ENCODE measurements at regions not wholly inside any gene's neighbourhood (a gene's known extent, or its start where the extent isn't known, plus 50 kb on each side); places are given as distances from the start of the nearest gene placed in this dataset.

- TF ChIP-seq CTCF (IDR thresholded peaks at IDR 0.05; ENCODE audit: low read depth, low read length, missing control alignments), result no peak
- in situ Hi-C loops (cut with HindIII; ENCODE audit: low sequenced_read_pairs), result no loop called here
- H3K4me3 ChIP-seq (ENCODE audit: low read depth, low read length), result no peak overlapping the region
- DNase-seq (ENCODE audit: low read depth), result no peak
Observed at GRCh38 chr9:117545846-117546245, 131.0 kb upstream of the ASTN2 start.

- no peak overlapping the region for H3K4me3 ChIP-seq (ENCODE audit: low read depth, low read length)
- DNase-seq (ENCODE audit: low read depth), result no peak
- TF ChIP-seq CTCF (IDR thresholded peaks at IDR 0.05; ENCODE audit: low read depth, low read length, missing control alignments), result no peak
- in situ Hi-C loops (cut with HindIII; ENCODE audit: low sequenced_read_pairs), result no loop called here
Observed at GRCh38 chr9:117543089-117543488, 128.2 kb upstream of the ASTN2 start.

DNA sequence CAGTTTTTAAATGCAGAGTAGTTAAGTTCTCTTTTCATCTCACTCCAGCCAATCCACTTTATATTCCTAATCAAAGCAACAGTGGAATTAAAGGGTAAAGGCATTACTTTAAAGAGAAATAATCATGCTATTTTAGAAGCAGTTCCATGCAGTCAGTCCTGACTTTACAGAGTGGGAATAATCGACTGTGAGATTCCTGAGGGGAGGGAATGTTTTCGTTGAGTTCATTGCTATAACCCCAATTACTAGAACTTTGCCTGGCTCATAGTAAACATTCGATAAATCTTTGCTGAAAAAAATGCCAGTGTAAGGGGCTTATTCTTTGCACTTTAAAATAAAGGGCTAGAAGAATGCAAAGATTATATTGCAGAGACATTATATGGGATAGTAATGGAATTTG lies 127.2 kb upstream of the ASTN2 start:
- in situ Hi-C loops (cut with HindIII; ENCODE audit: low sequenced_read_pairs), result no loop called here
- H3K4me3 ChIP-seq (ENCODE audit: low read depth, low read length), result no peak overlapping the region
- DNase-seq (ENCODE audit: low read depth), result no peak
- no peak for TF ChIP-seq CTCF (IDR thresholded peaks at IDR 0.05; ENCODE audit: low read depth, low read length, missing control alignments)

GRCh38 chr9:117541181-117541580 lies 126.3 kb upstream of the ASTN2 start:
- H3K4me3 ChIP-seq (ENCODE audit: low read depth, low read length), result no peak overlapping the region
- in situ Hi-C loops (cut with HindIII; ENCODE audit: low sequenced_read_pairs), result no loop called here
- DNase-seq (ENCODE audit: low read depth), result no peak
- TF ChIP-seq CTCF (IDR thresholded peaks at IDR 0.05; ENCODE audit: low read depth, low read length, missing control alignments), result no peak

DNA sequence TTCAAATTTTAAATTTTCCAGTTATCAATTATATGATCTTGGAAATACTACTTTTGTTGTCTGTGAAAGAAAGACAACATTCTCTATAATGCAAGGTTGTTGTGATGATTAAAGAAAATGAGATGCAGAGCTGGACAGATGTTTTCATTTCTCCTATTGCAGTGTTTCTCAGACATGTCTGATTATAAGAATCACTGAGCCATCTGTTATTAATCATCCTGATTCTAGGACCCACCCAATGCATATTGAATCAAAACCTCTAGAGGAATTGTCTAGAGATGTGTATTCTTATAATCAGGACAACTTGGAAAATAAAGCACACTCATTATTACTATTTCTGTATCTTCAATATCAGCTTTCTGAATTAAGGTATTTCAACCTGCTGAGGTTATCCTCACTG lies 121.1 kb upstream of the ASTN2 start:
- DNase-seq (ENCODE audit: low read depth), result no peak
- in situ Hi-C loops (cut with HindIII; ENCODE audit: low sequenced_read_pairs), result no loop called here
- no peak for TF ChIP-seq CTCF (IDR thresholded peaks at IDR 0.05; ENCODE audit: low read depth, low read length, missing control alignments)
- no peak overlapping the region for H3K4me3 ChIP-seq (ENCODE audit: low read depth, low read length)

DNA sequence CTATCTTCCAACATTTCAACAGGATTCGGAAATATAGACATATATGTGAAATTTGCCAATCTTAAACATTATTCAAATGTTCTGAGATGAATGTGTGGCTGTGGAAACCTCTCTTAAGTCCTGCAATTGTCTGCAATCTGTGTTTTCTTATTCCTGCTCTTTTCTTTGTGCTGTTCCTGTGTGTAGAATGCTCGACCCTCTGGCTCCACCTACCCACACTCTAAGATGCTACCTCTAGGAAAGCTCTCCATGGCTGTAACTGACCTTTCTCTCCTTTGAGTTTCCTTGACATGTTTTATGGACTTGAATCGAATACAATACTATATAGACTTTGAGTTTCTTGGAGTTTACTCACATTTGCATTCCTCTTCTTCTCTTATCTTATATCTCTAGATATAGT lies 120.6 kb upstream of the ASTN2 start:
- no peak for DNase-seq (ENCODE audit: low read depth)
- in situ Hi-C loops (cut with HindIII; ENCODE audit: low sequenced_read_pairs), result no loop called here
- no peak for TF ChIP-seq CTCF (IDR thresholded peaks at IDR 0.05; ENCODE audit: low read depth, low read length, missing control alignments)
- H3K4me3 ChIP-seq (ENCODE audit: low read depth, low read length), result no peak overlapping the region

DNA sequence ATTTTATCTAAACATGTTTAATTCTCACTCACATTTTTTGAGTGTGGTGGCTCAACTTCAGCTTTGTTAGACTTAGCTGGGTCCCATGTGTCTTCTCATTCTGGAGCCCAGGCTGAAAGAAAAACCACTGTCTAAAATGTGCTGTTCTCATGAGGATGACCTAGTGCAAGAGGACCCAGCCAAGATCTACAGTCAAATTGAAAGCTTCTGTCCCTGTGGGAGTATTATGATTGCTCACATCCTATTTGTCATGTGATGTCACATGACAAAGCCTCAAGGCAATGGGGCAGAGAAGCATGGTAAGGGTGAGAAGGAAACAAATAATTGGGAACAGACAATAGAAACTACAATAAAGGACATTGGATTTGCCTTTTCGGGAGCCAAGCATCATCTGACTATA lies 113.4 kb upstream of the ASTN2 start:
- in situ Hi-C loops (cut with HindIII; ENCODE audit: low sequenced_read_pairs), result no loop called here
- no peak for DNase-seq (ENCODE audit: low read depth)
- no peak overlapping the region for H3K4me3 ChIP-seq (ENCODE audit: low read depth, low read length)

More for the DNA sequence above, 113.4 kb upstream of the ASTN2 start:
- no peak for TF ChIP-seq CTCF (IDR thresholded peaks at IDR 0.05; ENCODE audit: low read depth, low read length, missing control alignments)

All from astrocyte of the cerebellum (primary cell).